WERI-Rb-1 (cell line): ENCODE measurements at regions not wholly inside any gene's neighbourhood (a gene's known extent, or its start where the extent isn't known, plus 50 kb on each side); places are given as distances from the start of the nearest gene placed in this dataset.
A peak's percentile ranks its signal among the peaks of the same experiment; 100 is the strongest.

Source experiments
- DNase-seq: peaks from one replicate; pipeline ENCODE4 v3.0.0-alpha.2; 2020
- H3K27ac ChIP-seq: fragments of 250-450 bp; sonication (Bioruptor Pico); 2 replicates; pipeline ENCODE4 v1.5.1; 2020; ENCODE audit warnings: mild to moderate bottlenecking, moderate library complexity
- H3K27me3 ChIP-seq: fragments of 250-450 bp; sonication (Bioruptor Pico); 2 replicates; pipeline ENCODE4 v1.5.1; 2021; ENCODE audit warnings: mild to moderate bottlenecking, low read depth, moderate library complexity; ENCODE audit not compliant: insufficient read depth, severe bottlenecking
- H3K36me3 ChIP-seq: fragments of 250-450 bp; sonication (Bioruptor Pico); 2 replicates; pipeline ENCODE4 v1.5.1; 2020; ENCODE audit warnings: mild to moderate bottlenecking, moderate library complexity
- H3K4me3 ChIP-seq: 2 replicates; pipeline ENCODE4 v1.5.1; 2011; ENCODE audit warnings: low read depth, mild to moderate bottlenecking, control low read depth, low read length
- H3K9me3 ChIP-seq: fragments of 250-450 bp; sonication (Bioruptor Pico); 2 replicates; pipeline ENCODE4 v1.5.1; 2021; ENCODE audit warnings: mild to moderate bottlenecking, moderate library complexity; ENCODE audit not compliant: severe bottlenecking
- TF ChIP-seq, protein P1 (sequence below): IDR thresholded peaks from 2 replicates; pipeline ENCODE4 v1.5.1; 2011; ENCODE audit warnings: low read depth, mild to moderate bottlenecking, control low read depth, inconsistent platforms, low read length

DNA sequence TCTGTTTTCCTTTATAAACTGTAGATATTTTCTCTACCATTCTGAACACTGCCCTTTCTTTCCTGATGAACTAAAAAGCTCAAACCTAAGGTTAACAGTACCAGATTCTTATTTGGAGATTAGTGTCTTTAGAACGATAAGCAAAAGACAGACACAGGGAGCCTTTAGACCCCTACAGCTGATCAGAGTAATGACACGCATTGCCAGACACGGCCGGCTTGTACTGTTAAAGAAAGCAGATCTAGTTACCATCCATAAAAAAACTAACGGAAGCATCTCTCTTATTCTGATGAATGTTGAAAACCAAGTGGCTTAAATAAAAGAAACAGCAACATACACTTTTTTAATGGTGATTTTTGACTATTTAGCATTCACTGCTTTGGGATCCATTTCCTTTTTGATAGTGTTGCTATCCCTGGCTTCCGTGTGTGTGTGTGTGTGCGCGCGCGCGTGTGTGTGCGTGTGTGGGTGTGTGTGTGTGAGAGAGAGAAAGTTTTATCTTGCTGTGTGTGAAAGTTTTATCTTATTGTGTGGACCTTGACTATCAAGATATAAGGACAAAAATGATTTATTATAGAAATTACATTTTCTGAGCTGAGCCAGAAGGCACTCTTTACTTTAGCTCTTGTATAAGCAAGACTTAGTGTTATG lies 95.6 kb upstream of the SLC35B3 start:
- H3K9me3 ChIP-seq: no peaks in the 10 kb centered on the region
- peak; percentile 29 for DNase-seq
- H3K4me3 ChIP-seq: no peak overlapping the region
- TF ChIP-seq, protein P1, sequence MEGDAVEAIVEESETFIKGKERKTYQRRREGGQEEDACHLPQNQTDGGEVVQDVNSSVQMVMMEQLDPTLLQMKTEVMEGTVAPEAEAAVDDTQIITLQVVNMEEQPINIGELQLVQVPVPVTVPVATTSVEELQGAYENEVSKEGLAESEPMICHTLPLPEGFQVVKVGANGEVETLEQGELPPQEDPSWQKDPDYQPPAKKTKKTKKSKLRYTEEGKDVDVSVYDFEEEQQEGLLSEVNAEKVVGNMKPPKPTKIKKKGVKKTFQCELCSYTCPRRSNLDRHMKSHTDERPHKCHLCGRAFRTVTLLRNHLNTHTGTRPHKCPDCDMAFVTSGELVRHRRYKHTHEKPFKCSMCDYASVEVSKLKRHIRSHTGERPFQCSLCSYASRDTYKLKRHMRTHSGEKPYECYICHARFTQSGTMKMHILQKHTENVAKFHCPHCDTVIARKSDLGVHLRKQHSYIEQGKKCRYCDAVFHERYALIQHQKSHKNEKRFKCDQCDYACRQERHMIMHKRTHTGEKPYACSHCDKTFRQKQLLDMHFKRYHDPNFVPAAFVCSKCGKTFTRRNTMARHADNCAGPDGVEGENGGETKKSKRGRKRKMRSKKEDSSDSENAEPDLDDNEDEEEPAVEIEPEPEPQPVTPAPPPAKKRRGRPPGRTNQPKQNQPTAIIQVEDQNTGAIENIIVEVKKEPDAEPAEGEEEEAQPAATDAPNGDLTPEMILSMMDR: peak; percentile 34; the same call in 1 of the 2 replicates
- no peak overlapping the region for H3K27ac ChIP-seq
- H3K36me3 ChIP-seq: no peaks in the 10 kb centered on the region
- H3K27me3 ChIP-seq: no peaks in the 10 kb centered on the region

- no peak overlapping the region for H3K4me3 ChIP-seq
- no peaks in the 10 kb centered on the region for H3K27me3 ChIP-seq
- H3K9me3 ChIP-seq: no peaks in the 10 kb centered on the region
- TF ChIP-seq, protein P1: no peak
- no peaks in the 10 kb centered on the region for H3K36me3 ChIP-seq
- no peak overlapping the region for H3K27ac ChIP-seq
- DNase-seq: no peak
Measured at GRCh38 chr6:8529250-8529649, 93.9 kb upstream of the SLC35B3 start.

GRCh38 chr6:8527818-8528217 lies 92.5 kb upstream of the SLC35B3 start:
- DNase-seq: no peak
- H3K36me3 ChIP-seq: no peaks in the 10 kb centered on the region
- no peaks in the 10 kb centered on the region for H3K9me3 ChIP-seq
- no peaks in the 10 kb centered on the region for H3K27me3 ChIP-seq
- H3K27ac ChIP-seq: no peak overlapping the region
- H3K4me3 ChIP-seq: no peak overlapping the region
- TF ChIP-seq, protein P1: no peak

DNA sequence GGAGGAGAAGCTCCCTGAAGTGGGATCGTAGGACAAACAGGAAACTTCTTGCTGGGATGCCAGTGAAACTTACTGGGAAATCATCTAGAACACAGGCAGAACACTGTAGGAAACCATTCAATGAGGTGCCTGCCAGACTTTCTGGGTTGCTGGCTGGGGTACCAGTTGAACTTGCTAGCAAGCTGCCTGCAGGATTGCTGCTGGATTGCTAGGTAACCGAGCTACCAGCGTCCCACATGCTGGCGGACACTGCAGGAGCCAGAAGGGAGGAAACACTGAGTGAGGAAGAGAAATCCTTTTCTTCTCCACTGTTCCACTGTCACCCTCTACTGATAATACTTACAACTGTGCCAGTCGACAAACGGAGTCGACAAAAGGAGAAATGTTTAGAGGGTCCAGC lies 91.3 kb upstream of the SLC35B3 start:
- H3K27me3 ChIP-seq: no peaks in the 10 kb centered on the region
- H3K4me3 ChIP-seq: no peak overlapping the region
- no peak for DNase-seq
- H3K27ac ChIP-seq: no peak overlapping the region
- H3K36me3 ChIP-seq: no peaks in the 10 kb centered on the region
- no peaks in the 10 kb centered on the region for H3K9me3 ChIP-seq
- TF ChIP-seq, protein P1: no peak

GRCh38 chr6:8525370-8525769 lies 90.0 kb upstream of the SLC35B3 start:
- Histone ChIP-seq H3K27me3 (no peaks in the 10 kb centered on the region), H3K27ac (no peak overlapping the region), H3K4me3 (no peak overlapping the region), H3K36me3 (no peaks in the 10 kb centered on the region), H3K9me3 (no peaks in the 10 kb centered on the region)
- TF ChIP-seq, protein P1: no peak
- no peak for DNase-seq

DNA sequence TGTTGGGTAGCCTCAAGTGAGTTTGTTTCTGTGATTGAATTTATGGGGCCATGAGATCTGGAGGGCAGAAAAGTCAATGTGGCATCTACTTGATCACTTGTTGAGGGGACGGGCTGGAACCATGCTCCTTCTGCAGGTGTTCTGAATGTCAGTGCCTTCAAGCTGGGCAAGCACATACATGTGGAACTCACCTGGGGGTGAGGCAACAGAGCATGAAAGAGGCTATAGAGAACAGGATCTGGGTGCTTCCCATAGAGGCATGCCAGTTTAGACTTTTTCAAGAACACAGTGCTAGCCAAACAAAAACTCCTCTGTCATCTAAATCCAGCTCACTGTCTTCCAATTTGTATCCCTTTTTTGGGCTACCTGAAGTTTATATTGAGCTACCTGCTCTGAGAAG lies 77.8 kb upstream of the SLC35B3 start:
- Histone ChIP-seq H3K9me3 (no peaks in the 10 kb centered on the region), H3K27me3 (no peaks in the 10 kb centered on the region), H3K4me3 (no peak overlapping the region), H3K27ac (no peak overlapping the region), H3K36me3 (no peaks in the 10 kb centered on the region)
- TF ChIP-seq, protein P1: no peak
- DNase-seq: no peak
